GM19468 (cell line): ENCODE measurements at regions not wholly inside any gene's neighbourhood (a gene's known extent, or its start where the extent isn't known, plus 50 kb on each side); places are given as distances from the start of the nearest gene placed in this dataset.
"Not testable (repeated sequence)": the region's sequence is repeated elsewhere in the genome, so short reads cannot be mapped to it uniquely, and the experiment has no call there.

Experiments used
- ATAC-seq: cut with Tn5 transposase; IDR thresholded peaks from one replicate; pipeline ENCODE4 v1.9.1; 2021; ENCODE audit warnings: mild to moderate bottlenecking, moderate library complexity, moderate number of reproducible peaks; ENCODE audit not compliant: unreplicated experiment; ENCODE audit errors: extremely low read depth

- ATAC-seq = no peak
These were observed 201.8 kb downstream of the SIPA1L2 start for GRCh38 chr1:232428036-232428645.

- no peak for ATAC-seq
These were observed 203.1 kb downstream of the SIPA1L2 start for GRCh38 chr1:232426801-232427200.

GRCh38 chr1:232425421-232425820 lies 204.5 kb downstream of the SIPA1L2 start:
- no peak for ATAC-seq

- no peak for ATAC-seq
These were observed 206.3 kb downstream of the SIPA1L2 start for GRCh38 chr1:232423591-232423990.

GRCh38 chr1:232422898-232423297 lies 207.0 kb downstream of the SIPA1L2 start:
- no peak for ATAC-seq

- no peak for ATAC-seq
These were observed 207.8 kb downstream of the SIPA1L2 start for GRCh38 chr1:232422098-232422497.

- no peak for ATAC-seq
These were observed 208.7 kb downstream of the SIPA1L2 start for GRCh38 chr1:232421143-232421796.

GRCh38 chr1:232417636-232418248 lies 212.2 kb downstream of the SIPA1L2 start:
- no peak for ATAC-seq

GRCh38 chr1:232416026-232416568 lies 213.8 kb downstream of the SIPA1L2 start:
- no peak for ATAC-seq

GRCh38 chr1:232415481-232415880 lies 214.5 kb downstream of the SIPA1L2 start:
- ATAC-seq = not testable (repeated sequence)

- no peak for ATAC-seq
These were observed 215.8 kb downstream of the SIPA1L2 start for GRCh38 chr1:232414100-232414499.

- no peak for ATAC-seq
These were observed 216.3 kb downstream of the SIPA1L2 start for GRCh38 chr1:232413674-232414073.

GRCh38 chr1:232409584-232409983 lies 220.3 kb downstream of the SIPA1L2 start:
- no peak for ATAC-seq

- no peak for ATAC-seq
These were observed 222.8 kb downstream of the SIPA1L2 start for GRCh38 chr1:232407120-232407519.

GRCh38 chr1:232405781-232406180 lies 224.2 kb downstream of the SIPA1L2 start:
- ATAC-seq = no peak

- no peak for ATAC-seq
These were observed 224.8 kb downstream of the SIPA1L2 start for GRCh38 chr1:232404981-232405731.

GRCh38 chr1:232404227-232404626 lies 225.7 kb downstream of the SIPA1L2 start:
- ATAC-seq = no peak

- ATAC-seq = no peak
These were observed 226.8 kb downstream of the SIPA1L2 start for GRCh38 chr1:232403017-232403714.

- no peak for ATAC-seq
These were observed 231.1 kb downstream of the SIPA1L2 start for GRCh38 chr1:232398823-232399222.
